Suprapubic skin (tissue), 4 donors: ENCODE measurements at regions not wholly inside any gene's neighbourhood (a gene's known extent, or its start where the extent isn't known, plus 50 kb on each side); places are given as distances from the start of the nearest gene placed in this dataset.

Experiments
- EP300 ChIP-seq: sonication (generic); formaldehyde crosslinking; IDR thresholded peaks from one replicate; pipeline ENCODE4 v1.6.1; 2017; ENCODE audit warnings: antibody characterized with exemption
- POLR2A ChIP-seq, 2 donors: fragments of 450-650 bp; IDR thresholded peaks; one replicate each; pipeline ENCODE4 v1.6.1; 2017; ENCODE audit warnings: antibody characterized with exemption in 2 of 2, mild to moderate bottlenecking in 2 of 2, moderate library complexity in 2 of 2
- POLR2AphosphoS5 ChIP-seq, 3 donors: sonication (generic); formaldehyde crosslinking; IDR thresholded peaks; one replicate each; pipeline ENCODE4 v1.6.1; 2017; ENCODE audit warnings: antibody characterized with exemption in 3 of 3
- TF ChIP-seq, protein P1 (sequence below), 2 donors: fragments of 200-600 bp in 1 of 2; fragments of 450-650 bp in 1 of 2; sonication (generic) in 1 of 2; IDR thresholded peaks; one replicate each; pipeline ENCODE4 v1.5.1; 2016 to 2019; ENCODE audit warnings: antibody characterized with exemption in 2 of 2, mild to moderate bottlenecking in 1 of 2, moderate library complexity in 1 of 2

DNA sequence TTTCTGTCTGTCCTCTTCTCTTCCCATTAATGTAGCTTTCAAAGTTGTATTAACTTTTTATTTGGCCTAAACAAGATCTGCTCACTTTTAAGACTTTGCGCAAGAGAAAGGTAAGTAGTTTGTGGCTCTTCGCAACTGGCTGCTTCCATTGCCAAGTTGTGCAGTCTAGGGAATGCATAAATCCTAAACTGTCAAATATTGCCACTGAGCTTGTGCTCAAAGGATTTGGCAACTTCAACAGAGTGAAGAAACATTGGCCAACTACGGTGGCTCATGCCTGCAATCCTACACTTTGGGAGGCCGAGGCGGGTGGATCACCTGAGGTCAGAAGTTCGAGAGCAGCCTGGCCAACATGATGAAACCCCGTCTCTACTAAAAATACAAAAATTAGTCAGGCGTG lies 826.4 kb downstream of the EPHA4 start:
- TF ChIP-seq, protein P1, sequence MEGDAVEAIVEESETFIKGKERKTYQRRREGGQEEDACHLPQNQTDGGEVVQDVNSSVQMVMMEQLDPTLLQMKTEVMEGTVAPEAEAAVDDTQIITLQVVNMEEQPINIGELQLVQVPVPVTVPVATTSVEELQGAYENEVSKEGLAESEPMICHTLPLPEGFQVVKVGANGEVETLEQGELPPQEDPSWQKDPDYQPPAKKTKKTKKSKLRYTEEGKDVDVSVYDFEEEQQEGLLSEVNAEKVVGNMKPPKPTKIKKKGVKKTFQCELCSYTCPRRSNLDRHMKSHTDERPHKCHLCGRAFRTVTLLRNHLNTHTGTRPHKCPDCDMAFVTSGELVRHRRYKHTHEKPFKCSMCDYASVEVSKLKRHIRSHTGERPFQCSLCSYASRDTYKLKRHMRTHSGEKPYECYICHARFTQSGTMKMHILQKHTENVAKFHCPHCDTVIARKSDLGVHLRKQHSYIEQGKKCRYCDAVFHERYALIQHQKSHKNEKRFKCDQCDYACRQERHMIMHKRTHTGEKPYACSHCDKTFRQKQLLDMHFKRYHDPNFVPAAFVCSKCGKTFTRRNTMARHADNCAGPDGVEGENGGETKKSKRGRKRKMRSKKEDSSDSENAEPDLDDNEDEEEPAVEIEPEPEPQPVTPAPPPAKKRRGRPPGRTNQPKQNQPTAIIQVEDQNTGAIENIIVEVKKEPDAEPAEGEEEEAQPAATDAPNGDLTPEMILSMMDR (IDR thresholded peaks at IDR 0.05), result no peak
- no peak for TF ChIP-seq POLR2AphosphoS5 (IDR thresholded peaks at IDR 0.05)
- TF ChIP-seq POLR2A (IDR thresholded peaks at IDR 0.05), result no peak
- TF ChIP-seq EP300, result no peak
